ENCODE measurements at regions not wholly inside any gene's neighbourhood (a gene's known extent, or its start where the extent isn't known, plus 50 kb on each side); places are given as distances from the start of the nearest gene placed in this dataset.

DNA sequence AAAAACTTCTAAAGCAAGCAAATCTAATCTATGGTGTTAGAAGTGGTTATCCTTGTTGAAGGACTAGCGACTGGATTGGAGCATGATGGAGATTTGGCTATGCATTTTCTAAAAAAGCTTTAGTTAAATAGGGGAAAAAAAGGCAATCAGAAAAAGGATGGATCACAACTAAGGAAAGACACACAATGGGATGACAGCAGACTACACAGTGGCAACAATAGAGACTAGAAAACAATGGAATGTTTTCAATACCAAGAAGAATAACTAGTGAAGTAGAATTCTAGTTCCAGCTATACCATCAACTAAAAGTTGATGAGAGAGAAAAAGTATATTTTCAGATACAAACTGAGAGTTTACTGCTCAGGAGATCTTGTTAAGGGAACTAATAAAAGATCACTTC, 605.8 kb downstream of the PTPRU start:
- intact Hi-C loops (cut with DNase I; ENCODE audit: low total_unique reads): no loop called here
- no peak for TF ChIP-seq POLR2AphosphoS5 (IDR thresholded peaks at IDR 0.05)
- H3K9me3 ChIP-seq: peaks cover 0 to 25% (median 20%) of the 10 kb centered on the region in 8 donors
- no peaks in the 10 kb centered on the region for H3K4me1 ChIP-seq
- no peak overlapping the region for H3K4me3 ChIP-seq
- H3K27ac ChIP-seq: no peak overlapping the region
- no peak for DNase-seq
- H3K27me3 ChIP-seq (replicated peaks in 1 of 7): peaks cover 0 to 38% (median 0%) of the 10 kb centered on the region in 7 donors
- 54 to 78% (median 60%) methylated on average over 1 of the region's 1 CpG for WGBS, 5 donors
- H3K36me3 ChIP-seq: no peaks in the 10 kb centered on the region

GRCh38 chr1:29839726-29840125, 603.4 kb downstream of the PTPRU start:
- intact Hi-C loops (cut with DNase I; ENCODE audit: low total_unique reads): no loop called here
- no peak overlapping the region for H3K27ac ChIP-seq
- no peak for TF ChIP-seq POLR2A (IDR thresholded peaks at IDR 0.05)
- peaks cover 0 to 34% (median 0%) of the 10 kb centered on the region in 7 donors for H3K27me3 ChIP-seq (replicated peaks in 1 of 7)
- no peaks in the 10 kb centered on the region for H3K4me1 ChIP-seq
- DNase-seq: peak; percentile 23
- 56 to 76% (median 70%) methylated on average over 4 of the region's 4 CpGs for WGBS, 5 donors
- H3K9me3 ChIP-seq: peaks cover 0 to 25% (median 20%) of the 10 kb centered on the region in 8 donors
- H3K36me3 ChIP-seq: no peaks in the 10 kb centered on the region
- no peak overlapping the region for H3K4me3 ChIP-seq

DNA sequence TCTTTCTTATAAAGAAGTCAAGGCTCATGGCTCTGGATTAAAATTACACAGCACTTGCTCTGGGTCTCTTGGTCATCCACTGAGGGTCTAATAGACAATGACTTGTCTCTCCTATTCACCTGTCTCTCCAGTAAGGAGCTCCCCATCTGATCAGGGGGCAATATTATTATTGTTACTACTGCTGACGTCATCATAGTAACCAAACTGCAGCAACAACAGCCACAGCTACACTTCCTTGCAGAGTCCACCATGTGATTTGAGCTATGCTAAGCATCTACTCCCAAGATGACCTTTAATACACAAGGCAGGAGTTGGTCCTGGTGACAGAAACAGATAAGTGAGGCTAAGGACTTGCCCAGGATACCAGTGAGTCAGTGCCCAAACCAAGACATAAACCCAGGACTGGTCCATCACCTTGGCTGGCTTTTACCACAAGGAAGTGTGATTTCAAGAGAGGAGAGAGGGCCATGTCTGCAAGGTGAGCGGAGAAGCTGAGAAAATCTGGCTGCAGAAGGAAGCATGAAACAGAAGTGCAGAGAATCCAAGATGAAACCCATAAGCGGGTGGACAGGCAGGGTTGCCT, 602.5 kb downstream of the PTPRU start:
- Histone ChIP-seq H3K4me1 (no peaks in the 10 kb centered on the region), H3K27ac (no peak overlapping the region), H3K9me3 (peaks cover 0 to 25% (median 20%) of the 10 kb centered on the region in 8 donors), H3K27me3 (replicated peaks in 1 of 7) (peaks cover 0 to 40% (median 0%) of the 10 kb centered on the region in 7 donors), H3K4me3 (no peak overlapping the region), H3K36me3 (no peaks in the 10 kb centered on the region)
- WGBS, 5 donors: 77 to 91% (median 87%) methylated on average over 3 of the region's 3 CpGs
- TF ChIP-seq POLR2A (IDR thresholded peaks at IDR 0.05): no peak
- TF ChIP-seq POLR2AphosphoS5 (IDR thresholded peaks at IDR 0.05): no peak
- TF ChIP-seq, protein P1, sequence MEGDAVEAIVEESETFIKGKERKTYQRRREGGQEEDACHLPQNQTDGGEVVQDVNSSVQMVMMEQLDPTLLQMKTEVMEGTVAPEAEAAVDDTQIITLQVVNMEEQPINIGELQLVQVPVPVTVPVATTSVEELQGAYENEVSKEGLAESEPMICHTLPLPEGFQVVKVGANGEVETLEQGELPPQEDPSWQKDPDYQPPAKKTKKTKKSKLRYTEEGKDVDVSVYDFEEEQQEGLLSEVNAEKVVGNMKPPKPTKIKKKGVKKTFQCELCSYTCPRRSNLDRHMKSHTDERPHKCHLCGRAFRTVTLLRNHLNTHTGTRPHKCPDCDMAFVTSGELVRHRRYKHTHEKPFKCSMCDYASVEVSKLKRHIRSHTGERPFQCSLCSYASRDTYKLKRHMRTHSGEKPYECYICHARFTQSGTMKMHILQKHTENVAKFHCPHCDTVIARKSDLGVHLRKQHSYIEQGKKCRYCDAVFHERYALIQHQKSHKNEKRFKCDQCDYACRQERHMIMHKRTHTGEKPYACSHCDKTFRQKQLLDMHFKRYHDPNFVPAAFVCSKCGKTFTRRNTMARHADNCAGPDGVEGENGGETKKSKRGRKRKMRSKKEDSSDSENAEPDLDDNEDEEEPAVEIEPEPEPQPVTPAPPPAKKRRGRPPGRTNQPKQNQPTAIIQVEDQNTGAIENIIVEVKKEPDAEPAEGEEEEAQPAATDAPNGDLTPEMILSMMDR (IDR thresholded peaks at IDR 0.05 in 8 of 11, conservative IDR thresholded peaks at IDR 0.05 in 3 of 11): no peak
- intact Hi-C loops (cut with DNase I; ENCODE audit: low total_unique reads): no loop called here
- DNase-seq: no peak

- TF ChIP-seq, protein P1 (IDR thresholded peaks at IDR 0.05 in 8 of 11, conservative IDR thresholded peaks at IDR 0.05 in 3 of 11): no peak
- TF ChIP-seq POLR2A (IDR thresholded peaks at IDR 0.05): no peak
- TF ChIP-seq POLR2AphosphoS5 (IDR thresholded peaks at IDR 0.05): no peak
- no peak overlapping the region for H3K4me3 ChIP-seq
- DNase-seq: peak; percentile 41
- H3K9me3 ChIP-seq: peaks cover 0 to 14% (median 11%) of the 10 kb centered on the region in 8 donors
- 63 to 74% (median 70%) methylated on average over 11 to 12 of the region's 12 CpGs for WGBS, 5 donors
- intact Hi-C loops (cut with DNase I; ENCODE audit: low total_unique reads): no loop called here
- H3K27me3 ChIP-seq (replicated peaks in 1 of 7): peaks cover 0 to 37% (median 0%) of the 10 kb centered on the region in 7 donors
- H3K4me1 ChIP-seq: no peaks in the 10 kb centered on the region
- no peak overlapping the region for H3K27ac ChIP-seq
- no peaks in the 10 kb centered on the region for H3K36me3 ChIP-seq
Observed at GRCh38 chr1:29836651-29837646, 600.6 kb downstream of the PTPRU start.

- TF ChIP-seq POLR2A (IDR thresholded peaks at IDR 0.05) (no peak), POLR2AphosphoS5 (IDR thresholded peaks at IDR 0.05) (no peak)
- TF ChIP-seq, protein P1 (IDR thresholded peaks at IDR 0.05 in 8 of 11, conservative IDR thresholded peaks at IDR 0.05 in 3 of 11): no peak
- H3K9me3 ChIP-seq: peaks cover 0 to 4% (median under 1%) of the 10 kb centered on the region in 8 donors
- no peaks in the 10 kb centered on the region for H3K4me1 ChIP-seq
- intact Hi-C loops (cut with DNase I; ENCODE audit: low total_unique reads): no loop called here
- H3K4me3 ChIP-seq: no peak overlapping the region
- H3K36me3 ChIP-seq: no peaks in the 10 kb centered on the region
- 66 to 81% (median 68%) methylated on average over 8 of the region's 8 CpGs for WGBS, 5 donors
- H3K27ac ChIP-seq: no peak overlapping the region
- peak; percentile 51 for DNase-seq
- peaks cover 0 to 35% (median 0%) of the 10 kb centered on the region in 7 donors for H3K27me3 ChIP-seq (replicated peaks in 1 of 7)
Observed at GRCh38 chr1:29835874-29836273, 599.6 kb downstream of the PTPRU start.

All from spleen (tissue), 11 donors.